ENCODE measurements at regions not wholly inside any gene's neighbourhood (a gene's known extent, or its start where the extent isn't known, plus 50 kb on each side); places are given as distances from the start of the nearest gene placed in this dataset.
"Not testable (repeated sequence)": the region's sequence is repeated elsewhere in the genome, so short reads cannot be mapped to it uniquely, and the experiment has no call there.

DNA sequence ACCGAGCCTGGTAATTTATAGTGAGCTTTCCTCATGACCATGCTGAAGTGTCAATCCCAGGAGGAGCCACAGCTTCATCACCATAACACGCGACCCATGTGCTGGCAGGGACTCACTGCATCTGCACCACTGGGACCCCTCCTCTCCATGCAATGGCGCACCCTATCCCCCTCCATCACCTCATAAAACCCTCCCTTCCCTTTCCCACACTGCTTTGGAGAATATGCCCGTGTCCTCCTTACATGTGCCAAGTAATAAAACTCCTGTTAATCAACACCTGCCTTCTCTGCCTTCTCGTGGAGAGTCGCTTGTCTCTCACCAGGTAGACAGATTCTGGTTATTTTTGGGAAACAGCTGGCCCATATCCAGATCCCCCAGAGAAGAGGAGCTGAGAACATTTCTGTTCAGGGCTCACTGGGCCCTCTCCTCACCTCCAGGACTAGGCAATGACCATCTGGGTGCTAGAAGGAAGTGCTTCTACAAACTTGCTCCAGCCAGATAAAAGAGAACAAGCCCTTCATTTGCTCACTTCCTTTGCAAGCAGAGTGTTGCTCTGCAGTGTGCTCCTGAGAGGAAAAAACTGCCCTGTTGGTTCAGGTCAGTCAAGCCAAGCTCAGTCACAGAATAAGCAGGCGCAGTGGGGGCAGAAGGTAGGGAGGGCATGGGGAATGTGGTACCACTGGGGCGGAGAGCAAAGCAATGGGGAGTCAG, 894.3 kb downstream of the UQCRFS1 start:
- no peak for DNase-seq (ENCODE audit: low read depth)

DNA sequence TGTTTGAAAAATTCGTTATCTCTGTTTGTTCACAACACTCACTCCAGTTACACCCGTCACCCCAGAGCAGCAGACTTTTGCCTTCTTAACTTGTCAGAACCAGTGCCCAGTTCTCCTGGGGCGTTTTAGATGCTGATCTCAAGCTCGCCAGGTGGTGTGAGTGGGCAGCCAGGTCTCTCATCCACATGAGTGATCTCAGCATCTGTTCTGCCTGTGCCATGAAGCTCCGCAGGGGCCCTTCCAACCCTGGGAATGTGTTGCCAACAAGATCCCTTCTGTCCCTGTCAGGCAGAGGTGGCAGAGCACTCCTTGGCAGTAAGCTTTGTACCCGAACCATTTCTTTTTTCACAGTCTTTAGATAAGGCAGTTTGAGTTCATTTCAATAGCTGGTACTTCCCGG, 896.5 kb downstream of the UQCRFS1 start:
- no peak for DNase-seq (ENCODE audit: low read depth)

DNA sequence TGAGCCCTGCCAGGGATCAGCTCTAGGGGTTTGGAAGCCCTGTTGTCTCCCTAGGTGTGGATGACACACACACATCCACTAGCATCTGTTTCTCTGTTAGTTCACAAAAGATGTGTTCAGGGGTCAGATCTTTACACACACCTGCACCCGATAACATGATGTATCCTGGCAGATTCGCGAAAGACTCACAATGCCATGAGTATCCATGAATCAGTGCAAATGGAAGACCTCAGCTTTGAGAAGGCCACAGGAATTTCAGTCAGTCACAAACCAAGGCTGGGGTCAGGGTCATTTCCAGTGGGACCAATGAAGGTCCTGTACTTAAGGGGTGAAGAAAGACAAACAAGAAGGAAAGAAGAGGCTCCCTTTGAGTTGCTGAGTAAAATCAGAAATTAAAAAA, 898.2 kb downstream of the UQCRFS1 start:
- DNase-seq (ENCODE audit: low read depth), result no peak

DNA sequence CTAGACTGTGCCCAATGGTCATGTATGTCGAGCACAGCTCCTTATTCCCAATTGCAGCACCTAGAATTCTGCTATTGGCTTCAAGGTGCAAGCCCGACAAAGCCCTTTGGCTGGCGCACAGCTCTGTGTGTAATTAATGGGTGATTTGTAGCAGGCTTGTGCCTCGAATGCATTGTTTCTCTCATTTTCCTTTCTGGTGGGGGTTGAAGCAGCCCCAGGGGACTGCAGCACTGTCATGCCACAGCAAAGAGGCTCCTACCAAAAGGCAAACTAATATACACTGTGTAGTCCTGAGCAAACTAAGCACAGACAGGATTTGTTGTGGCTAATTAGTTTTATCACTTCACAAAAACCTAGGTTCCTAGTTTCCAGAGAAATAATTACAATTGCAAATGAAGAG, 898.7 kb downstream of the UQCRFS1 start:
- DNase-seq (ENCODE audit: low read depth), result no peak

DNA sequence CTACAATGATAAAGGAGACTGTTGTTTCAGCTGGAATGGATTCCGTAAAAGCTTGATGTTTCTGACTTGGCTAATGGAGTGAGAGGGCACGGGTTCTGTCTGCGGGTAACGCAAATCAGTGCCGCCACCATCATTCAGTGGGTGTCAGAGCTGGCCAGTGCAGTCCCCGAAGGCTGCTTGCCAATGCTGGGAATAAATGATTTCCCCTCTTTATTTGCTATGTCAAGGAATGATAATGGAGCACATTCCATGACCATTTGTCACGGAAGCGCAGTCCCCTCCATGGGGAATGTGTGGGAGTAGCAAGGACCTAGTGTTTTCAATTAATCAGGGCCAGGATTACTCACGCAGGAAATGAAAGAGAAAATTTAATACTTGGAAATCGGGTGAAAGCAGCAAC, 899.3 kb downstream of the UQCRFS1 start:
- no peak for DNase-seq (ENCODE audit: low read depth)

DNA sequence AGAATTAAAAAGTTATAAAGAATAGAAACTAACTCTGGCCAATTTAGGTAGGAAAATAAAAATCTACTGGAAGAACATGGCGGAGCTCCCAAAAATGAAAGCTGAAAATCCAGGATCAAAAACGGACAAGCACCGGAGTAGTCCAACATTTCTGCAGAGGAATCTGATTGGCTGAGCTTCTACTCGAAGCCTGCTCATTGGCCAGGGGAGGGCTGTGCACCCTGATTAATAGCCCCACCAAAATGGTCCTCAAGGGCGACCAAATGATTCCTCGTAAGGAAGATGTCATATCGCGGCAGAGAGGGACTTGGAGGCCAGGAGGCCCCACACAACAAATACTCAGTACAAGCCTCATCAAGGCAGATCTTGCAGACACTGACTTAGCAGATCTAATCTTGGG, 900.7 kb downstream of the UQCRFS1 start:
- no peak for DNase-seq (ENCODE audit: low read depth)

DNA sequence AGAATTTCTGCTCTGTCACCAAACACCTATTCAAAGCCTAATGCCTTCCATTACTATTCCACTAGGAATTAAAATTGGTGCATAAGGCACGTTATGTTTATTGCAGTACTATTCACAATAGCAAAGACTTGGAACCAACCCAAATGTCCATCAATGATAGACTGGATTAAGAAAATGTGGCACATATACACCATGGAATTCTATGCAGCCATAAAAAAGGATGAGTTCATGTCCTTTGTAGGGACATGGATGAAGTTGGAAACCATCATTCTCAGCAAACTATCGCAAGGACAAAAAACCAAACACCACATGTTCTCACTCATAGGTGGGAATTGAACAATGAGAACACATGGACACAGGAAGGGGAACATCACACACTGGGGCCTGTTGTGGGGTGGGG, 902.1 kb downstream of the UQCRFS1 start:
- not testable (repeated sequence) for DNase-seq (ENCODE audit: low read depth)

DNA sequence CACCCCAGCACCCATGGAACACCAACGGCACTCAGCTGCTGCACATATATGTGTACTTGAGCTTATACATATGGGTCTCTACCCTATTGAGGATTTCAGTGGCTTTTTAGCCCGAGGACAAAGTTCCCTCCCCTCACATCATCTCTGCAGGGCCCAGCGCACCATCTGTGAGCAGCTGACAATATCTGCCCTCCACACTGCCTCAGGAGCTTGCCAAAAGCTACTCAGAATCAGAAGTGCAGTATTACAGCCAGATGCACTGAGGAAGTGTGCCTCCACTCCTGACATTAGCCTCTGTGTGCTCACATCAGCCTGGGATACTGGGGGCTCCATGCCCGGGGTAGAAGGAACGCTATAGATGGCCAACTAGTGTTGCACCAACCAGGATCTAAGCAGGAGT, 903.9 kb downstream of the UQCRFS1 start:
- DNase-seq (ENCODE audit: low read depth), result no peak

DNA sequence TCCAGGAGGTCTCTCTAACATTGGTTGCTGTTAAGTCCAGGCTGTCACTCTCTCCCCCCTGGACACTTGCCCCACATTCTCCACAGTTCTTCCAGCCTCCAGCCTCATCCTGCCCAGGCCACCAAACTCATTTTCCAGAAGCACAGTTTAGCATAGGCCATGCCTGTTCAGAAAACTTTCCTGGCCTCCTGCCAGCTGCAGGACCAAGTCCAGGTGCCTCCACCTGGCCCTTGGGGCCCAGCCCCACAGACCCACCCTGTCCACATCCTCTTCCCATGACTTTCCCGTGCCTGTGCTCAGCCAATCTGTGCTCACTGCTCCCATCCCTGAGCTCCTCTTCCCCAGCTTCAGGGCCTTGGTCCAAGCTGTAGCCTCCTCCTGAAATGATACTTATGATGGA, 905.0 kb downstream of the UQCRFS1 start:
- DNase-seq (ENCODE audit: low read depth), result no peak

DNA sequence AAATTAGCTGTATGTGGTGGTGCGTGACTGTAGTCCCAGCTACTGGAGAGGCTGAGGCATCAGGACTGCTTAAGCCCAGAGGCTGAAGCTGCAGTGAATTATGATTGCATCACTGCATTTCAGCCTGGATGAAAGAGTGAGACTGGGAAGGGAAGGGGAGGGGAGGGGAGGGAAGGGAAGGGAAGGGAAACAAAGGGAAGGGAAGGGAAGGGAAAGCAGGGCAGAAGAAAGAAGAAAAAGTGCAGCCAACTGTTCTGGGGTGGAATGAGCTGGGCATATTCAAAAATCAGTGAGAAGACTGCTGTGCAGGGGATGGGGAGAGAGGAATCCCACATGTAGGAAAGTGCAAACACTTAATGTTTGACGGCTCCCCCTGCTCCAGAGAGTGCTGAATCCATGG, 905.5 kb downstream of the UQCRFS1 start:
- DNase-seq (ENCODE audit: low read depth), result no peak

DNA sequence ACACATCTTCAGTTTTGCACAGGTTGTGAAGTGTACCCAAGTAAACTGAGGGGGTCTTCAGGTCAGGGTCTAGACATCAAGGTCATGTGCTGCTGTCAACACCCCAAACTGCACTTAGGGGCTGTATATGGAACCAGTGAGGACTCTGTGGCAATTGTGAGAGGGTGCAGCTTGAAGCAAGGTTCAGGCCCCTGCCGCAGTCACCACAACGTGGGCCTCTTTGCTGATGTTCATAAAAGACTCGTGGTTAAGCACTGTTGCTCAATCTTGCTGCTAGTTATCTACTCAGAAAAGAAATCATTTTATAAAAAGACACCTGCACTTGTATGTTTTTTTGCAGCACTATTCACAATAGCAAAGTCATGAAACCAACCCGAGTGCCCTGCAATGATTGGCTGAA, 907.4 kb downstream of the UQCRFS1 start:
- DNase-seq (ENCODE audit: low read depth), result no peak

DNA sequence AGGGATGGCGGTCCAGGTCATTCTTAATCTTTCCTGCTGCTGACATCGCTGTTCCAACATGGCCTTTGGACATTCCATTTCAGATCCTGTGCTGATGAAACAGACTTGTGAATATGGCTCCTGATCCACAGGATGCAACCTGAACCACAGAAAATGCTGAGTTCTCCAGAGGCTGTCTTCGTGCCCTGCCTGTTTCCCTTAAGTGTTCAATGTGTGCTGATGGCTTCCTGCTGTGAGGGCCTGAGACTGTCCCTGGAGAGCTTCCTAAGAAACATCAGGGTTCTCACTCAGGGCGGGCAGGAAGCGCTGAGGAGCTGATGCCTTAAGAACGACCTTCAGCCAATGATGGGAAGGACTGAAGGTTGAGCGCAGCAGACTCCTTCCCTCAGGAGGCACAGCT, 909.4 kb downstream of the UQCRFS1 start:
- no peak for DNase-seq (ENCODE audit: low read depth)

DNA sequence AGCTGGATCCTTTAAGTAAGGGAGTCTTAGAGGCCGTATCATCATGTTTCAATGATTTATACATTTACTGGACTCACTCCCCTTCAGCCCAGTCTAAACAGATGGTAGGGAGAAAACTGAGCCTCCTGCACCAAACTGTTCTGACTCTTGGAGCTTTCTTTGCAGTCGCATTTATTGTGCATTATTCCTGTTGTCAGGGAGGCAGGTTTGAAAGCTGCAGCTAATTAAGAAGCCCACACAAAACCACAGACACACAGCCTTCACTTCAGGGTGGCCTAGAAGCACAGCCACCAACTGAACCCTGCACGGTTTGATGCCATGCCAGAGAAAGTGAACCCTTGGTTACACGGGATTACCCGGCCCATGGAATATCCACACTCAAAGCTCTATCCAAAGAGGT, 911.0 kb downstream of the UQCRFS1 start:
- DNase-seq (ENCODE audit: low read depth), result no peak

DNA sequence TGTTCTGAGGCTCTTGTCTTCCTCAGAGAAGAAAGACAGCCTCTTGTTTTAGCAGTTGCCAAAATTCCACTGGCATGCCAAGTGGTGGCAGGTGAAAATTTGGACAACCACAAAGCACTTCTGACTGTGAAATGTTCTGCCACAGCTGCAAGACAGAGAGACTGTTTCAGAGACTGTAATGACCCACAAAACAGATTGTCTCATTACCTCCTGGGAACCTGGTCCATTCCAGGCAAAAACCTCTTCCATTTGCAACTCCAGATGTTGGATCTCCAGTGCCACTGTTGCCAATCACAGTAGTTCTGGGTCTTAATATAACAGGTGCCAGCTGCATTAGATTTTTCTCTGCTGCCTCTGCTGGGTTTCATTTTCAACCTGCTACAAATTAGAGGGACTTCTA, 911.5 kb downstream of the UQCRFS1 start:
- DNase-seq (ENCODE audit: low read depth), result no peak

DNA sequence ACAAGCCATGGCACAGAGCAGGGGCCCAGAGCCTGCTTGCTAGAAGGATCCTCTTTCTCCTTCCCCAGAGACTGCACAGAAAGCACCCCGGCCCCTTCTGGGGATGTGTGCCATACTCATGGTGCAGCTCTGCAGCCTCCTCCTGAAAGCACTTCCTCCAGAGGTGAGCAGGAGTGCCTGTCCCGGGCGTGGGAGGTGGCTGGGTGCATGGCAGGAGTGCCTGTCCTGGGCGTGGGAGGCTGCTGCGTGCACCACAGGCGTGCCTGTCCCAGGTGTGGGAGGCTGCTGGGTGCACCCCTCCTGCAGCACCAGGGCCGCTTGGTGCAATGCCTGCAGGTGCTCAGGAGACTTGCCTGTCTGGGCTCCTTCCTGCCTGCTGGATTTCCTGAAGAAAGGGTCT, 913.3 kb downstream of the UQCRFS1 start:
- DNase-seq (ENCODE audit: low read depth), result no peak

DNA sequence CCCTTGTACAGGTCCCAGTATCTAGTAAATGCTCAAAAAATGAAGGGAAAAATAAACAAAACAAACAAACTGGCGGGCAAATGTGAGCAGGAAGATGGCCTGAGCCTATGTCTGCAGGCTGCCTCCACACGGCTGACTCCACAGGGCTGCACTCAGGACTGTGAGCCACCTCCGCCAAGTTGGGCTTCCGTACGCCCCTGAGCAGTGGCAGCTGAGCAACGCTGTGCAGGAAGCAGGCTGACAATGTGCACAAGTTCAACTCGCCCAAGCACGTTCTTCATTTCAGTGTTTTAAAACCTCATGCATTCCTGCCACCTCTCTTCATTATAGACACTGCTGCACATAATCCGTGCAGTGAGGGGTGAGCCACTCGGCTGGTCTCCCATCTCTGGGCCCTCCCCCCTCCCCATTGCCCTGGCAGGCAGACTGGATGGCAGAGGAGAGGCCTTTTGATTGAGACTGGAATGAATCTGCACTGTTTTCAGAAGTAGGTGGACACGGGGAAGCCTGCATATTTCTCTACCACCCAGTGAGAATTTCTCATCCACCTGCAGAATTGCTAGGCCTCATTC, 915.3 kb downstream of the UQCRFS1 start:
- DNase-seq (ENCODE audit: low read depth), result no peak

DNA sequence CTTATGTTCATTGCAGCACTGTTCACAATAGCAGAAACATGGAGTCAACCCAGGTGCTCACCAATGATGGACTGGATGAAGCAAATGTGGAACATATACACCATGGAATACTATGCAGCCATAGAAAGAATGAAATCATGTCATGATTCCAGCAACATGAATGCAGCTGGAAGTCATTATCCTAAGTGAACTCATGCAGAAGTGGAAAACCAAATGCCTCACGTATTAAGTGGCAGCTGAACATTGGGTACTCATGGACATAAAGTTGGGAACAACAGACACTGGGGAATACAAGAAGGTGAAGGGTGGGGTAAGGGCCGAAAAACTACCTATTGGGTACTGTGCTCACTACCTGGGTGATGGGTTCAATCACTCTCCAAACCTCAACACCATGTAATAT, 915.9 kb downstream of the UQCRFS1 start:
- no peak for DNase-seq (ENCODE audit: low read depth)

DNA sequence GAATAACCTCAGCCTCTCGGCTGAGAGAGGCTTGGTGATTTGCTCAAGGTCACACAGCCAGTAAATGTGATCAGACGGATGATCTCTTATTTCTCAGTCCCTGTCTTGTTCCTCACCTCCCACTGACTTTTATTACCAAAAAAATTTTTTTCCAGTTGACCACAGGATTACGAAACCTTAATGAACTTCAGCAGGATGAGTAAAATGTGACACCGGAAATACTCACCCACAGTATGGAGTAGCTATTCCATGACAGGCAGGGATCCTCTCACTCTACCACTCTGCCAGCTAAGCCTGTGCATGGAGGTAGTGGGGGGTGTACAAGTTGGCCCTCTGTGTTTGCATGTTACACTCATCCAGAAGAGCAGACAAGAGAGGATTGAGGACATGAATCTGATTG, 916.4 kb downstream of the UQCRFS1 start:
- peak; percentile 1 for DNase-seq (ENCODE audit: low read depth)

DNA sequence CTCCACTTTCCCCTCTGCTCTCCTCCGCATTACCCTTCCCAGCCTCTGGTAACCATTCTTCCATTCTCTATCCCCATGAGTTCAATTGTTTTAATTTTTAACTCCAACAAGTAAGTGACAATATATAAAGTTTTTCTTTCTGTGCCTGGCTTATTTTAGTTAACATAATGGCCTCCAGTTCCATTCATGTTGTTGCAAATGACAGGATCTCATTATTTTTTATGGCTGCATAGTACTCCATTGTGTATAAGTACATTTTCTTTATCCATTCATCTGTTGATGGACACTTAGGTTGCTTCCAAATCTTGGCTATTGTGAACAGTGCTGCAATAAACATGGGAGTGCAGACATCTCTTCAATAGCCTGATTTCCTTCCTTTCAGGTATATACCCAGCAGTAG, 918.0 kb downstream of the UQCRFS1 start:
- not testable (repeated sequence) for DNase-seq (ENCODE audit: low read depth)

DNA sequence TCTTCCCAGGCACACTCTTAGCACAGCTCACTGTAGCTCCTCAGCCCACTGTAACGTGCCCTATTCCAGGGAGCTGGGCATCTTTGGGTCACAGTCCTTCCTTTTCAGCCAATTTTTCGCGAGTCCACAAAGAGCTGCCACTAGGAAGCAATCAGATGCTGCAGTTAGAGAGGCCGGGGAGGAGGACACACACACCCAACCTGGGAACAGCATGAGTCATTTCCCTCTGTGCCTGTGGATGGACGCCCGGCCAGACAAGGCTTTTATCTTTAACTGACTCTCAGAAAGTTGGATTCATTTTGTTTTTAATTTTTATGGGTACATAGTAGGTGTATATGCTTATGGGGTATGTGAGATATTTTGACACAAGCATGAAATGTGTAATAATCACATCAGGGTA, 918.6 kb downstream of the UQCRFS1 start:
- DNase-seq (ENCODE audit: low read depth), result no peak

DNA sequence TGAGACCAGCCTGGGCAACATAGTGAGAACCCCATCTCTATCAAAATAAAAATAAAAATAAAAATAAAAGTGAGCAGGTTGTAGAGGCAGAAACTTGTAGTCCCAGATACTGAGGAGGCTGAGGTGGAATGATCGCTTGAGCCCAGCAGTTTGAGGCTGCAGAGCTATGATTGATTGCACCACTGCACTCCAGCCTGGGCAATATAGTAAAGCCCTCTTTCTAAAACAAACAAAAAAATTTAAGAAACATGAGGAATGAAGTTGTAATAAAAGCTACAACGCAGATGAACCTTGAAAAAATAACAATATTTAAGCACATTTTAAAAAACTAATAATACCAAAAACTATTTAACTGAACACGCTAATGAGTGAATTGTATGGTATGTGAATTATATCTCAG, 919.3 kb downstream of the UQCRFS1 start:
- no peak for DNase-seq (ENCODE audit: low read depth)

DNA sequence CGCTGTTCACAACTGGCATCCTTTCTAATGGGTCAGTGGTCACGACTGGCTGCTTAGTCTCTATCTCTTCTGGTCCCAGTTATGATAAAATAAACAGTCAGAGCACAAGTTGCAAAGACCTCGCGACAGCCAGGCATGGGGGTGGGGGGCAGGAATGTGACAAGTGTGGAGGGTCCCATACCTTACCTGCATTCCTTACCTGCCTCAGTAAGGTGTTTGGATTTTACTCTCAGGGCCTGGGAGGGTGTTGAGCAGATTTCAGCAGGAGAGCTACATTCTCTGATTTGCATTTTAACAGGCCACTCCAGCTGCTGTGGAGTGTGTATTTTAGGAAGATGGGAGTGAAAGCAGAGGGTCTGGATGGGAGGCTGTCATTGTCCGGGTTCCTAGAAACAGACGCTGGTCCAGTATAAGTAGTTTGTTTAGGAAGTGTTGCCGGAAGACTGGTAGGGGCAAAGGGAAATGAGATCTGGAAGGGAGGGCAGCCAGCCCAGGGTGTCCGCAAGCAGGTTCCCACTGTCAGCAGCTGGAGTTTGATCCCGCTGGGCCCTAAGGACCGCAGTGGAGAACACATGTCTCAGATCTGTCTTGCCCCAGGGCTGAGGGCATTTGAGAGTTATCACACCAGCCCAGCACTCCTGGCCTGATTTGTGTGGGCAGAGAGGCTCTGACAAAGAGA, 920.0 kb downstream of the UQCRFS1 start:
- DNase-seq (ENCODE audit: low read depth), result no peak

DNA sequence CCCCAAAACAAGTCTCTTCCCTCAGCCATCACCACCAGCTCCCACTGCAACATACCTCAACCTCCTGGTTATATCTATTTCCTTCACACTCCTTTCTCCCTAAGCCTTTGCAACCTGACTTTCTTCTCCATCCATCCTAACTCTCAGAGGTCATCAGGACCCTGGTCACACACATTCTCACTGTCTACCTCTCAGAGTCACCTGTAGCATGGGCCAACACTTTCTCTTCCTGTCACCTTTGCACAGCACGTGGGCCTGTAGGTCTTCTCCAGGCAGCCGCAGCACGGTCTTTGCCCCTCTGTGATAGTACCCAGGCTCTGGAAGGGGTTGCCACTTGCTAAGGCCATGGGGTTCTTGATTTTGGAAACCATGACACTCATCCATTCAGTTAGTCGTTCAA, 921.1 kb downstream of the UQCRFS1 start:
- no peak for DNase-seq (ENCODE audit: low read depth)

All from ELR (cell line).